ENCODE measurements at regions not wholly inside any gene's neighbourhood (a gene's known extent, or its start where the extent isn't known, plus 50 kb on each side); places are given as distances from the start of the nearest gene placed in this dataset.

- TF ChIP-seq ZNF512 (CRISPR knock-in tag; IDR thresholded peaks at IDR 0.05; ENCODE audit: borderline replicate concordance) (no peak), NR2C2 (CRISPR knock-in tag; IDR thresholded peaks at IDR 0.05) (no peak), KAT7 (CRISPR knock-in tag; IDR thresholded peaks at IDR 0.05; ENCODE audit: borderline replicate concordance) (no peak), TEAD4 (CRISPR knock-in tag; IDR thresholded peaks at IDR 0.05) (no peak), JUN (CRISPR knock-in tag; IDR thresholded peaks at IDR 0.05) (no peak), CTCF (IDR thresholded peaks at IDR 0.05) (no peak), ATF2 (CRISPR knock-in tag; IDR thresholded peaks at IDR 0.05; ENCODE audit: borderline replicate concordance, low read depth) (no peak)
These were observed 282.2 kb downstream of the MED10 start for GRCh38 chr5:6096101-6096500.
